GM21360 (cell line): ENCODE measurements at regions not wholly inside any gene's neighbourhood (a gene's known extent, or its start where the extent isn't known, plus 50 kb on each side); places are given as distances from the start of the nearest gene placed in this dataset.

ENCODE experiments used
- ATAC-seq: cut with Tn5 transposase; IDR thresholded peaks from one replicate; pipeline ENCODE4 v1.9.1; 2021; ENCODE audit warnings: mild to moderate bottlenecking, moderate library complexity; ENCODE audit not compliant: unreplicated experiment

DNA sequence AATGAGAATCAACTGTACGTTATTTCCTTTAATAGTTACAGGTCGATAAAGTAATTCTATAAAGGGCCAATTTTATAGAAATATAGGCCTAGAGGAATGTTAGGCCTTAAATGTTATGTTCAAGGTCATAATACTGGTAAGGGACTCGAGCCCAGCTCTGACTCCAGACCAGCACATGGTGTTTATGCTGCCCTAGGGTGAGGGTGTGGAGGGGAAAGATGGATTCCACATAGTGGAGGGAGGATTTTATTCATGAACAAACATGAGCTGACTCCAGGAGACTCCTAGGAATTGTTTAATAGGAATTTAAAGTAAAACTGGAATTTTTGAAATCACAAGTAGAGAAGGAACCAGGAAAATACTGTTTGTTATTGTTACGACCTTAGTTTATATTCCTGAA, 139.9 kb downstream of the LACC1 start:
- ATAC-seq, result no peak

DNA sequence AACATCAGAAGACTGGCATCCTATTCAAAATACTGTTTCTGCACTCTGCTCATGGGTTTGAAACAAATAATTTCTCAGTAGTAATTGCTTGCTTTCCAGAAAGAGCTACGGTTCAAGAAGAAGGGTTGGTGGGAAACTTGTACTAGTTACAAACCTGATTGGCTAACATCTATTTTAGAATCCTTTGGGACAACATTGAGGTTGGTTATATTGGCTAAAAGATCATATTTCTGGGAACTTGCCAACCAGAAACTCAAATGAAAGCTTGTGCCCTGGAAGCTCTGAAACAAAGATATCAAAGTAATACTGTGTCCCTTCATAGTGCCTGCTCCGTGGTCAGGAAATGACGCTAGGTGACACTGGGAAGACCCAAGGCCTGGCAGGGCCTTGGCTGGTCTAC, 141.7 kb downstream of the LACC1 start:
- ATAC-seq, result no peak

DNA sequence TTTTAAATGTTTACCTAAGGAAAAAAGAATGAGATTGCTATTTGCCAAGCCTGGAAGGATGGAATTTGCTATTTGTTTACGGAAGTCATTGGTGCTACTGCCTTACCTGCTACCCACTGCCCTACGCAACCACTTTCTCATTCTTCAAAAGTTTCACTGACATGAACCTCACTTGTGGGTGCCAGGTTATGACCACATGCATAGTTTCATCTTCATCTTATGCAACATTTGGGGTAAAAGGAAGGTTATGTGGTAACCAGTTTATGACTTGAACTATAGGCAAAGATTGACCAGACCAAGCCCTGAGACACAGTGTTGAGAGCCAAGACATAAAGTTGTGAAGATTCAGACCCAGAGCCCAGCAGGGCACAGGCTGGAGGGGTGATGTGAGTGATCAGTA, 142.5 kb downstream of the LACC1 start:
- ATAC-seq, result no peak

DNA sequence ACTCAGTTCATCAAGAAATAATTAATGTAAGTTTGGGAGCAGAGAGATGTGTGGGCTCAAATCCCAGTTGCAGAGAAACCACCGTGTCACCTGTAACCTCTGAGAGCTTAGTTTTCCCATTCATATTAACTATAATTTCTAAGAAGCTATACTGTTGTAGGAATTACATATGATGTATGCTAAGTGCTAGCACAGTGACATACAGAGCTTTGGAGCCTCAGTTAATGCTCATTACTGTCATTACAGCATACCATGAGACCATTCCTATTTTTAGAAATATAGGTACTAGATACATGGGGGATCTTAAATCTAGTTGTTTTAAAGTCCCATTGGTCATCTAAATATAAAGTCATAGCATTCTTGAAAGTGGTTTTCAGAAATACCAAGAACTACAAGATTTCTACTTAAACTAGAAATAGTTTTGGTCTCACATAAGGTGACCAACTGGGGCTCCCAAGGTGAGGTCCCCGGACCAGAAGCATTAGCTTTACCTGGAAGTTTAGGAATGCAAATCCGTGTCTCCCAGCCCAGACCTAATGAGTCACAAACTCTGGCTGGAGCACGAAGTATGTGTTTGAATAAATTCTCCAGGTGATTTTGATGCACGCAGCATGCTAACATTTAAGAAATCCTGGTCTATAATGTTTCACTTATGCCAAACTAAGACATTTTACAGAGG, 144.6 kb downstream of the LACC1 start:
- ATAC-seq, result no peak

DNA sequence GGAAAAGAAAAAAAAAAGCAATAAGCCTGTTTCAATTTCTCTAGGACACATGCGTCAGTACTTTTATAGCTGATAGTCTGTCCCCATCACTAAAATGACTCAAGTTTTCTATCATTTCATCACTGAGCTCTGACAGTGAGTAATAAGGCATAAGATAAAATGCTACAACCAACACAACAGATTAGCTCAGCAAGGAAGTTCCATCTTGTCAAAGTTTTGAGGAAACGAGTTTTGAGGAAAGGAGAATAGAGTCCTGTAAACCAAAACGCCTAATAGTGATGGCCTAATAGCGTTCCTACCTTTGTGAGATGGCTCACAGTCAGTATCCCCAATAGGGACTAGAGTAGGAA, 145.1 kb downstream of the LACC1 start:
- no peak for ATAC-seq

DNA sequence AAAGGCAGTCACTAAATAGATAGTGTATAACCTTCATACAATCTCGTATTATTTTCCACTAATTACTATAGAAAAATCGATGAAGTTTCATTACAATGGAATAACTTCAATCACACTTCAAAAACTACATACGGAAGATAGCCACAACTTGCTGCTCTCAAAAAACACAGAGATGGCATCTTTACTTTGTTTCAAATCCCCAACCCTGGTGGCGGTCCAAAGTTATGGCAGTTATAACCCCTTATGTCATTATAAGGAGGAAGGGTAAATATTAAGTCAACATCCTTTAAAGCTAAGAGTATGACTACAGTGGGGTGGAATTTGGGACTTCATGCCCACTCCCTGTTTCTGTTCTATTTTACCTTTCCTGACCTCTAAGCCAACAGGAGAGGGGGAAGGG, 146.5 kb downstream of the LACC1 start:
- no peak for ATAC-seq

DNA sequence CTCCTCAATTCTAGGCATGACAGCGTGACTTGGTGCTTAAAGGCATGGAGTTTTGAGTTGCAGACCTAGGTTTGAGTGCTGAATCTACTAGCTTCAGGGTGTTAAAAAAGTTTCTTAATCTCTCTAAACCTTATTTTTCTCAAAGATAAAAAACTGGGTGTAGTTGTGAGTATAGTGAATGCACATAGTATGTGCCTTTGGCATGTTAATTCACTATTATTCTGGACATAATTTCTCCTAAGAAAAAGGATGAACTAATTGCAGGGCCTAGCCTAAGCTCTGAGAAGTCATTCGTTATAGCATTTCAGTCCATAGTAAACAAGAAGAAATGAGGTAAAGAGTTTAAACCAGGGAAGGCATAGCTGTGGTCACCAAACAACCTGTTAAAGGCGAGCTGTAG, 149.0 kb downstream of the LACC1 start:
- no peak for ATAC-seq

DNA sequence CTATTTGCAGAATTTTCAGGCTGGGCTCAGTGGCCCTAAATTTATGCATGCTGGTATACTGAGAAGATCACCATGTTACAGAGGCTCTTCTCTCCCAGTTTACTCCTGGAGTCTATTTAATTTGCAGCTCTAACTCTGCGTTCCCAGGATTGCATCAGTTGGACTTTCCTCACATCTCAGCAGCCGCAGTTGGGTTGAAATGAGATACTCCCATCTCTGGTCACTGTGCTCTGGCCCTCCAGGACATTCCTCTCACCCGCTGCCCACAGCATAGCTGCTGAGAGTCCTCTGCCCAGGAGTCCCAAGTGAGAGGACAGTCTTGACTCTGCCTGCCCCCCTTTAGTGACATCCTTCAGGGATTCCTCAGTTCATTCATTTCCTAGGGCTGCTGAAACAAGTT, 150.9 kb downstream of the LACC1 start:
- no peak for ATAC-seq

DNA sequence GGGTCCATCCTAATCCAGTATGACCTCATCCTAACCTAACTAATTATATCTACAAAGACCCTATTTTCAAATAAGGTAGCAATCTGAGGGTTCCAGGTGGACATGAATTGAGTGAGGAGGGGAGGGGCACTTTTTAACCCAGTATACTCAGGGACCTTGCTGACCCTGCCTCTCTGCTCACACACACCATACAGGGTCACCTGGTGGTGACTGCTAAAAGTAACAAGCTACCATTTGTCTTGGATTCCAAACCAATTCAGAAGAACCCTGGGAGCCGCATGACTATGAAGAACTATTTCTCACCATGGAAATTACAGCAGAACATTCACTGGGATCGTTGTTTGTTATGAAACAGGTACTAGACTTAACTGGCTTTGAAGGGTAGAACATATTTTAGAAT, 151.9 kb downstream of the LACC1 start:
- no peak for ATAC-seq

DNA sequence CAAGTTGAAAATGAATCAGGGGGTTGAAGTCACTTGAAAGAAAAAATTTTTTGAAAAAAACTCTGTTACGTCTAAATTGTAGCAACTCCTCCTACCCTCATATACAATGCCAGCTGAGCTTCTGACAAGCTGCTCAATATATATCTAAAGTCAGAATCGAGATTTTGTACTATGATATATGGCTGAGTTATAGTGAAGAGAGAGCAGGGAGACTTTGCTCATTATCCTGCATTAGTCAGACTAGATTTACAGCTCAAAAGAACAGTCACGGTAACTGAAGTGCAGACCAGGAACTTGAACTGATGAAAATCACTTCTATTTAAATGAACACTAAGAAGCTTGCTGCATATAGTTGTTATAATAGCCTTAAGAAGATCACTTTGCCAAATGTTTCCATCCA, 153.1 kb downstream of the LACC1 start:
- ATAC-seq, result no peak

DNA sequence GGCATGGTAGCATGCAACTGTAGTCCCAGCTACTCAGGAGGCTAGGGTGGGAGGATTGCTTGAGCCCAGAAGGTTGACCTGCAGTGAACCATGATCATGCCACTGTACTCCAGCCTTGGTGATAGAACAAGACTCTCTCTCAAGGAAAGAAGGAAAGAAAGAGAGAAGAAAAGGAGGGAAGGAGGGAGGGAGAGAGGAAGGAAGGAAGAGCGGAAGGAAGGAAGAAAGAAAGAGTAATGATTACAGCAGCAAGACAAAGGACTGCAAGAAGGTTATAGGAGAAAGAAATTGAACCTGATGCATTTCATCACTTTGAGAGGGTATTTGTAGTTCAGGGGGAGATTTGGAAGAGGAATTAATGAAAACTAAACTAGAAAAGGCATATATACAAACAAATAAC, 155.7 kb downstream of the LACC1 start:
- no peak for ATAC-seq

DNA sequence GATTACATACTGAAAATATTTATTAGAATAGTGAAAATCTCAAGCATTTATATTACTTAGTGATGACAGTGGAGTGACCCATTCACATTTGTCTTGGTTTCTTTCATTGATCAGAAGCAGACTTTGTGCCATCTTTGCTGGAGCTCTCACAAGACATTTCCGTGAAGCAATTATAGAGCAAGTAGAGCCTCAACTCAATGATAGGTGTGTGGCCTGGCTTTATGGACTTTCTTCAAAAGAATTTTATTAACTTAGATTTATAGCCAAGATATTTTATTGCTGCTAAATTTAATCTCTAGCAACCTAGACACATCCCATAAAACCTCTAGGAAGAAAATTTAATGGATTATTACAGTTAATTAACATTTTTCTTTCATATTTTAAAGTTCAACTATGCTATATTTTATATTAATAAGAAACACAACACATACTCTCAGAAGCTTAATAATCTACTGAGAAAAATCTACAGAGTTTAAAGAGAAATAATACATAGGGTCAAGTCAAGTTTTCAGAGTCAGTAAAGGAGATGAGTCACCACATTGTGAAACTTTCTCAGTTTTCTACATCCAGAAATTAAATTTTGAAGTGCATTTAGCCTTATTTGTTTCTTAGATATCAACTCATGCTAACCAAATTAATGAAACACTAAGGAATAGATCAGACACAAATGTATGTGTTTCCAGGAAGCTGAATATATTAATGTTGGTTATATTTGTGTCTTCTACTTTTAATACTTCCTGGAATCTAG, 160.5 kb downstream of the LACC1 start:
- ATAC-seq, result no peak

DNA sequence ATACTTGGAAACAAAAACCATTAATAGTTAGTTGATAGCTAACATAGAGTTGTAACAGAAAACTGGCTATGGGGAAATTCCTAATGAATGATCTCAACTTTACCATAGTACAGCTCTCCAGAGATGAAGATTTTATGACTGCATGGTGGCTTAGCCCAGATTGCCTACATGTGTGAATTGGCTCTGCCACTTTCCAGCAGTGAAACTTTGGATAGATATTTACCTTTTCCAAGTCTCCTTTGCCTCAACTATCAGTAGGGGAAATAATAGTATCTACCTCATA, 161.1 kb downstream of the LACC1 start:
- no peak for ATAC-seq

DNA sequence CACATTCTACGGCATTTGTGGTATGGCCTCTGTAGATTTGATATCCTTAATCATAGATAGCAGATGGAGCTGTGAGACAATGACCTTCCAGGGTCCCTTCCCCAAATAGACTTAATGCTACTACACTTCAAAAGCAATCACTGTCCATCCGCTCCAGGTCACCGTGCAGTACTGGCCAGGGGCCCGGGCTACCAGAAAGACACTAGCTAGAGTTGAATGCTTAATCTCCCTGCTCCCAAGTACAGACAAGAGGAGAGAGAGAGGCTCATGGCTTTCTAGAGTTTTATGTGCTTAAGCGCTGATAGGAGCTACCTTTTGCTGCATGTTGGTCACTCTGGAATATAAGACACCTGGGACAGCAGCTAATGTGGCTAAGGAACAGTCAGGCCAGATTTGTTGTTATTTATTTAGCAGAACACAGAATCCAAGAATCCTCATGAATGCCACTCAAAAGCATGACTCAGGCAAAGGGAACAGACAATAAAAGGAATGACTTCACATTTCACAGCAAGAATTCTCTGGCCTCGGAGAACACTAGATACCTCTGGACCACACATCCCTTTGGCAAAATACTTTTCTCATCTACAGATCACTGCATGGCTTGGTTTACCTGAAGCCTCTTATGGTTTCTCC, 165.0 kb downstream of the LACC1 start:
- no peak for ATAC-seq

DNA sequence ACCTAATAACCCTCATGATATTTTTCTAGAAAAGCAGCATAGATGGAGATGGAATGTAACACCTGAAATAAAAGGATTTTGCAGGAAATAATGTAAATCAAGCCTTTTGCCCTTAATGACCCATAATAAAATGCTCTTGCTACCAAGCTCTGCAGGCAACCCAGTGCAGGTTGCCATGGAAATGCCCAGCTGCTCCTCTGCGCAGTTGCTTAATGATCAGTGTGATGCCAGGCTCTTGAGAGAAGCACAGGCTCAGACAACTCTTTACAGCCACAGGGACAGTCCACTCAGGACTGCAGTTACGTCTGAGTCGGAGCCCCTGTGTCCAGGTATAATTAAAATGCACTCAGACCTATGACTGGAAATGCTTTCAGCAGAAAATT, 165.5 kb downstream of the LACC1 start:
- ATAC-seq, result no peak

DNA sequence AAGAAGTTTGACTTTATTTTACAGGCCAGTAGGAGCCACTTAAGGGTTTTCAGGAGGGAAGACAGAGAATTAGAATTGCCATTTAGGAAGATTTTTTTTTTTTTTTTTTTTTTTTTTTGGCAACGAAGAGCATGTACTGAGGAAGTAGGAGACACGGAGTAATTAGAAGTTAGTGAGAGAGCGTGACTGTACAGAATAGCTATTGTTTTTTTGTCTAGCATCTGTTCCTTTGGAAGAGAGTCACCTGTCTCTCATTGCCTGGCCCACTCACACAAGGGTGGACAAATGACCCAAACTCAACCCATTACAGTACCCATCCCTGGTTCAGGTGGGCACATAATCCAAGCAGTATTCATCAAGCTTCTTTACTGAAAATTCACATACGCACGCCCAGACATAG, 166.7 kb downstream of the LACC1 start:
- ATAC-seq, result no peak

DNA sequence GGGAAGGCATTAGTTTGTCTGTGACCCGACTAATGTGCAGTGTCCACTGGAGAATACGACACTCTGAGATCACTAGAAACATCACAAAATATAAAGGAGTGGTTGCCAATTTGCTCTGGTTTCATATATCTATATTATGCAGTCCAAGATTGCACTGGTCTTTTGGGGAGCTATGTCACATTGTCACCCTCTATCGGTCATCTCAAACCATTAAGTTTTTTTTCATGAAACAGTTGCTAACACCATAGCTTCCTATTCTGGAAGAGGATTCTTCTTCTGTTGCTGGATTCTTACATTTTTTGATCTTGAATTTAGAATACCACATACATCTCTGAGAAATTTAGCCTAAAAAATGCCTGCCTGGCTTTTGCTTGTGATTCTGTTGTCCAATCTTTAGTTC, 168.6 kb downstream of the LACC1 start:
- ATAC-seq, result no peak

DNA sequence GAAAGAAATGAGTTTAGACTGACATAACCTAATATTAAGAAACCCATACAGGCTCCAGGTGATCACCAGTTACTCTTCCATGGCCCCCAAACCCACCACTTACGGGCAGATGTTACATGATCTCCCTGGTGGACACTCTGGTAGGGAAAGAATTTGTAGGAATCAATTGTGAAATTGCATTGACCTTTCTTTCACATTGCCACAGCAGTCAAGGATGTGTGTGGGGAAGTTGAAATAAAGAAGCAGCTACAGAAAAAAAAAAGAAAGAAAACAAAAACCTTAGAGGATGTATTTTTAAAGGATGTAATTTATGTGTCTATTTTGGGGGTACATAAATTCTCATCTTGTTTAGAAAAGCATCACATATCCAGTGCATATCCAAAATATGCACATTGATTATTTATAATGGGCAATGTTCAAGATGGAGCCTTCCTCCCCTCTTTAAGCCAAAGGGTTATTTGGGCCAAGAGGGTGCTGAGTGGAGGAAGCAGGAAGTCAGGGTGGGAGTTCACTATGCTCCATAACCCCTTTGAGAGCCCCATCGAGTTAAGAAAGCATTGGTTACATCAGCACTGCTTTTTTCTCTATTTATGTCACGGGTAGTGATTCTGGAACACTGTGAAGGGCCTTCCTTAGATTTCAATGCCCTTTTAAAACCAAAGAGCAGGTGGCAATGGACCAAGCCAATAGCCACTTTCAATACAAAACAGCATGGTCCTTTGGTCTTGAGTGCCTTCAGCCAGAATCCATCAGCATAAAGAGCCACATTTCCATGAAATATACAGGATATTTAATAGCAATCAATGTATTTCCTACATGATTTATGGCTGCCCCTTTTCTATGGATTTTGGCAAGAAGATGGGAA, 169.6 kb downstream of the LACC1 start:
- no peak for ATAC-seq

DNA sequence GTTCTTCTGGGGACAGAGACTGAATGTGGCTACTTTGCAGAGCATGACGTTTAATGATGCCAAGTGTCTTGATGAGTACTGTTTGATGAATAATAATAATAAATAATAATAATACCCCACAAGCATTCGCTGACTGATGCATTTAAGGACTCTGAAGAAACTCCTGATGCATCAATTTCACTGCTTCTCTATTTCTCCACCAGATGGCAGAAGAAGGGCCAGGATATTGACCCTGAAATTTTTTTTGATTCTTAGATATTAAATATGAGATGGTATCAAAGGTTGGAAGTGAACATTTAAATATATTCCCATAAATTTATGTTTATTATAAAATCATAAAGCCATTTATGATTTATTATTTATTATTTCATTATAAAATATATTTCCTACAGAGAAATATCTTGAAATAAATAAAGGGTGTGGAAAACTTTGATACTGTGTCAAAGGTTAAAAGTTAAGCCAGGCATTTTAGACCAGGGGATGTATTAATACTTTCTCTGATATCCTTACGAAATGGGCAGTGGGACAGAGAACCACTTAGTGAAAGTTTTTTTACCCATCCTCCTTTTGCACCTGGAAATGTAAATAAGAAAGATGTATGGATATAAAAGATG, 170.9 kb downstream of the LACC1 start:
- ATAC-seq, result no peak

DNA sequence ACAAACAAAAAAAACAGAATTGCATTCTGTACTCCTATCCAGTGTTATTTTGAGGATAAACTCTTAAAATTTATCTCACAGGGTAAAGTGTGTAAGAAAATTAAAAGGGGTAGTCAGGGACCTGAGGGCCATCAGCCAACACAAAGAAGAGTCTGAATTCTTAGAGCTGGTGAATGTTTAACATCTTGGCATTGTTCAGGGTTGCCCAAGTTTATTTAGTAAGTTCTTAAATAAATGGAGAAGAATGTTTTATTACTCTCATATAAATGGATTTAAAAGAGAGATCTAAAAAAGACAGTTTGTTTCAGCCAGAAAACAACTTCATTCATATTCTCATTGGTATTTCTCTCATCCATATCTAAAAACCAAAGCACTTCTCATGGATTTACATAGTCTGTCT, 171.7 kb downstream of the LACC1 start:
- no peak for ATAC-seq

DNA sequence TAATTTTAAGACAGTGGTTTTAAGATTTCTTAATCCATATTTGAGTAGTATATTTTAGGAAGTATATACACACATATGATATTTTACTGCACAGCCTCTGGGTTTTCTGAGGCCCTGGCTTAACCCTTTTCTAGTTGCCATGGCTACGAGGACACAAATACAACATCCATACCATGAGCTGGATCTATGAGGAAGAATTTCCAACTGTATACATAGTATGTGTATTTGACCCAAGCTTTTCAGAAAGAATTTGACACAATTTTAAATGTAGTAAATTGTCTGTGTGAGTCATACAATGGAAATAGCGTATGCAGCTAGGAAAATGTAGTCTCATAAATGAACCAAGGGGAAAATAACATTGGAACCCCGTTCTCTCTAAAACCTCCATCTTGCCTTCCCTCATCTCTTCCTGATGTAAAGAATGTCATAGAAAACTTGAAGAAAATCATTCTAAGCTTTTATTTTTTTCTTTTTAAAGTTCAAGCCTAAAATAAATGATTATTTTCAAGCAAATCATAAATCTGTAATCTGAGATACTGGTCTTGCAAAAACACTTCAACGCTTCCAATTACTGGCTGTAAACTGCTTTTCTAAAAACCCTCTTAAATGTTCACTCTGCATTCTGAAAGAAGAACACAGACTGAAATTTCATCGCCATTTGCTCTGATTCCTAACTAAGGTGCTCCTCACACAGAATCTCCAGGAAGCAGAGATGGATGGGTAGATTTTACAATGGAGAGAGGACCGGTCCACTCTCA, 172.4 kb downstream of the LACC1 start:
- no peak for ATAC-seq
